D721Med (cell line): ENCODE measurements at regions not wholly inside any gene's neighbourhood (a gene's known extent, or its start where the extent isn't known, plus 50 kb on each side); places are given as distances from the start of the nearest gene placed in this dataset.

Experiments
- DNase-seq: peaks from one replicate; pipeline ENCODE4 v3.0.0; 2011; ENCODE audit warnings: low spot score; ENCODE audit not compliant: insufficient read length
- FAIRE-seq: peaks from 2 replicates; lab custom pipeline; 2011; peaks lifted over from hg19 to GRCh38; lab: Jason Lieb, UNC
- CTCF ChIP-seq: IDR thresholded peaks from 2 replicates; pipeline ENCODE4 v1.5.1; 2012; ENCODE audit warnings: mild to moderate bottlenecking, control low read depth; ENCODE audit not compliant: insufficient read depth; ENCODE audit errors: missing control alignments

DNA sequence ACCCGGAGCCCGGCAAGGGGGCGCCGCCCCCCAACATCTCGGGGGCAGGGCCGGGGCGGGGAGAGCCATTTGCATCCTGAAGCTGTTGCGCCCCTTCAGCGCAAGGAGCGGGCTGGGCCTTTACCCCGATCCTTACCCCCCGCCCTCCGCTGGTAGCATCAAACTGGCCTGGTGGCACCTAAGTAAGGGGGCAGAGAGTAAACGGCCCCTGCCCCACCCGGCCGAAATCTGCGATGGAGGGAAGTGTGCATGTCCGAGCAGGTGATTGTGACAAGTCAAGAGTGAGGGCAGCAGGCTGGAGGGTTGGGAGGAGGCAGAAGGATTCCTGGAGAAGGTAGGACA lies 101.2 kb downstream of the ESM1 start:
- DNase-seq (no peak), FAIRE-seq (no peak)
- TF ChIP-seq CTCF, result no peak

DNA sequence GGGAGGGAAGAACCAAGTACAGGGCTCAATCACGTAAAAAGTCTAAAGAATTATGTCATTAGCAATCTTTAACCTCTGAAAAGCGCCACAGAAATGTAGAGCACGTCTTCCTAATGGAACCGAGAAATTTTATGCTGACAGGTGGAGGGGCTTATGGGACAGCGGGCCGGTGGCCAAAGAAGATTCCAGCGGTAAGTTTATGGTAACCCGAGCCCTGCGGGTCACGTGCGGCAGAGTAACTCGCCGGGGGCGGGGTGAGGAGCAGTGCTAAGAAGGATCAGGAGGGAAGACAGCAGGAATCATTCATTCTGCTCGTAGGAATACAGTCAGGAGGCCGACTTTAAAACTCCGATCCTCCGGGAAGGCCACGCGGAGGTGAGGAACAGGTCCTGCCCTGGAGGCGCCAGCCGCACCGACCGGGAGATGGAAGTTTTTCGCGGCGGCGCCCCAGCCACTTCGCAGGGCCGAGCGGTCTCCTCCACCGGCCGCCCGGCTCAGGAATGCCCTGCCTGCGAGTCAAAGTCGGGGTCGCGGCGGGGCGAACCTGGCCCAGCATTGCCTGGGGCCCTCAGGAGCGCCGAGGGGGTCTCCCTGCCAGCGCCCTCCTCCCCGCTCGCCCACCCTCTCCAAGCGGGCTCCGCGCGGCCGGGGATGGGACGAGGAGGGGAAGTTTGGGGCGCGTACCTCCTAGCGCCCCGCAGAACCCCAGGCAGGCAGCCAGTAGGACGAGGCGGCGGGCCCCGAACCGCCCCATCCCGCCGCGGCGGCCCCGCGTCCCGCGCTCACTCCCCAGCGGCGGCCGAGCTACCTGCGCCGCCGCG lies 101.8 kb downstream of the ESM1 start:
- TF ChIP-seq CTCF, result no peak
- FAIRE-seq (no peak), DNase-seq (no peak)

GRCh38 chr5:54882841-54883240 lies 102.6 kb downstream of the ESM1 start:
- DNase-seq (no peak), FAIRE-seq (no peak)
- no peak for TF ChIP-seq CTCF

DNA sequence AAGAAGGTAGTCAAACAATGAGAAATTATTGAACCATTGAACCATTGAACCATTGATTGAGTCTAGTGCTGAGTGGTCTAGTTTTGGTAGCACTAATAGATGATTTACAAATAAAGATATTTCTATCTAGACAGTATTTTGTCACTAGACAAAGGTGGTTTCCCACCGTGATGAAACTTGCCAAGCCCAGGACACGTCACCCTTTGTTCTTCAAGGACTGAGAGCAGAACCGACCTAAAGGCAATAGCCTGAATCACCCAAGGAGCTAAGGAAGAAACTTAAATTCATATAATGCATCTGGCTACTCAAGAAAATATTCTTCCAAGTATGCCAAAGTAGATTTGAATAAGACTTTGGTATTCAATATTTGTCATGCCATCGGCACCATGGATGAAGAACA lies 103.3 kb downstream of the ESM1 start:
- TF ChIP-seq CTCF, result no peak
- FAIRE-seq, result no peak
- no peak for DNase-seq

GRCh38 chr5:54881286-54882005 lies 103.9 kb downstream of the ESM1 start:
- FAIRE-seq, result no peak
- TF ChIP-seq CTCF, result no peak
- no peak for DNase-seq

DNA sequence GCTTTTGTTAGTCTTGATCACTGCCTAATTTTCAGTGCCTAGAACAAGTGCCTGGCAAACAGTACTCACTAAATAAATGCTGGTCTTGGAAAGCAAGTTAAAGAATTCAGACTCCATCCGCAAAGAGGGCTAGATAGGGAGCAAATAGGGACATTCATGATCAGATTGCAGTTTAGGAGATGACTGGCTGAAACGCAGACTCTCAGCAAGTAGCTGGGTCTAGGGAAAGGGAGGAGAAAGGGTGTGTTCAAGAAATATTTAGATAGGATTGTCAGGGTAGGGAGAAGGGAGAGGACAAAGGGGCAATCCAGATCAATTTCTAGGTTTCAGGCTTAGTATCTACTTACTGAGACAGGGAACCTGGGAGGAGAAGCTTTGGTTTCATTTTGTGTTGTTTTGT lies 108.4 kb downstream of the ESM1 start:
- DNase-seq, result no peak
- FAIRE-seq, result no peak
- no peak for TF ChIP-seq CTCF

- no peak for TF ChIP-seq CTCF
- FAIRE-seq (no peak), DNase-seq (no peak)
Observed at GRCh38 chr5:54876556-54876955, 108.8 kb downstream of the ESM1 start.
